Daoy (cell line): ENCODE measurements at regions not wholly inside any gene's neighbourhood (a gene's known extent, or its start where the extent isn't known, plus 50 kb on each side); places are given as distances from the start of the nearest gene placed in this dataset.
"Not testable (repeated sequence)": the region's sequence is repeated elsewhere in the genome, so short reads cannot be mapped to it uniquely, and the experiment has no call there.

Experiments
- DNase-seq: peaks from one replicate; pipeline ENCODE4 v3.0.0-alpha.2; 2015; ENCODE audit warnings: low read depth

DNA sequence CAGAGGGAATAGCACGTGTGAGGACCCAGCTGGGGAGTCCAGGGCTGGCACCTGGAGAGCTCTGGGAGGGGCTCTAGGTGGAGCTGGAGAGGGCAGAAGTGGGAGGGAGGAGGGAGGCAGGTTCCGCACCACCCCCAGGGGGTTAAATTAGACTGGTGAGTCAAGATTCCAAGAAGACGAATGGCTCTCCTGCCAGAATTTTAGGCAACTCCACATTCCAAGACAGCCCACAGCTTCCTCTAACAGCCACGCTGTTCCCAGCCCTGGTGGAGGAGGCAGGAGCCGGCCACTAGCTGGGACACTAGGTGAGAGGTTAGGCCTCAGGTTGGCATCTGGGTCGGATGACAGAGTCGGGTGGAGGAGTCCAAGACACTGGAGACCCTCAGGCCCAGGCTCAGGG lies 60.2 kb downstream of the TFAP2C start:
- peak; percentile 75 for DNase-seq

DNA sequence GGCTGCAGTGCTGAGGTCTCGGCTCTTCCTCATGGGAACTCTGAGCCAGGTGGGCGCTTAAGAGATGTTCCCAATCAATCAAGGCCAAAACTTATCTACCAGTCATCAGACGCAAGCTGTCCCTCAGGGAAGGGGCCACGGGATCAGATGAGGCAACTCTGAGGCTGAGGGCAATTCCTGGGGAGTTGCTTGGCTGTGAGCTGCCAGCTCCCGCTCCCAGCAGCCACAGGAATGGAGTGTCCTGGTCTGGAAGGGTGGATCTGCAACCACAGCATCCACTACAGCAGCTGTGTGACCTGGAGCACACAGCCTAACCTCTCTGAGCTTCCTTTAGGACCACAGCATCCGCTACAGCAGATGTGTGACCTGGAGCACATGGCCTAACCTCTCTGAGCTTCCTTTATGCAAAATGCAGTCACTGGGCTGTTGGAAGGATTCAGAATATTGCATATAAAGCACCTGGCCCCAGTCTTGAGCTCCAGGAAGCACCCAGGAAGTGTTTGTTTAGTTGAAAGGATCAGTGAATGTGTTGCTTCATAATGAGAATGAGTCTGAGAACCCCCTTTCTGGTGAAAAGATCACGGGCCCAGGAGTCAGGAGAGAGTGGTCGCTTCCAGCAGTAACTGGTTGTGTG lies 60.9 kb downstream of the TFAP2C start:
- DNase-seq, result peak; percentile 33

DNA sequence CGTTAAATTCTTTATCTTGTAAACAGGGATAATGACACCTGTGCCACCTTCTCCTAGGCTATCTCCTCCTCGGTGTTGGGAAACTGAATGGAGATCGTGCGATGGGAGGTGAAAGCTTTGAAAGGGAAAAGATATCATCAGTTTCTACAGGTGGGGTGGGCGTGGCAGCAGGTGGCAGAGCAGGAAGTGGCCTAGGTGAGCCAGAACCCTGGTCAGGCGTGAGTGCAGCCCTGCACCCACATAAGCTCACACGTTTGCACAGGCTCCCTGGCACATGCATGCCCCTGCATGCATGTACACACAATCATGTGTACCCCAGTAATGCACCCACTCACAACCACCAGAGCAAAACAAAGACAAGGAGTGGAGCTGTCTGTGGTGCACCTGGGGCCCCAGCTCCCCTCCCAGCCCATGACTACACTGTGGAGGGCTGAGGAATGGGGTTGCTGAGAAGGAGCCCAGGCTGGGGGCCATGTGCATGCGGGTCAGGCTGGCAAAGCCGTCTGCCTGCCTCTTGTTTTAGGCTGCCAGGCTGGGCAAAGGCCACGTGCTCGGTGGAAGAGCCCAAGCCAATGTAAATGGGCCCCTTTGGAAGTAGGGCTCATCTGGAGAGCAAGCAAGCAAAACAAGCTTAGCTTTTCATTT lies 61.5 kb downstream of the TFAP2C start:
- no peak for DNase-seq

DNA sequence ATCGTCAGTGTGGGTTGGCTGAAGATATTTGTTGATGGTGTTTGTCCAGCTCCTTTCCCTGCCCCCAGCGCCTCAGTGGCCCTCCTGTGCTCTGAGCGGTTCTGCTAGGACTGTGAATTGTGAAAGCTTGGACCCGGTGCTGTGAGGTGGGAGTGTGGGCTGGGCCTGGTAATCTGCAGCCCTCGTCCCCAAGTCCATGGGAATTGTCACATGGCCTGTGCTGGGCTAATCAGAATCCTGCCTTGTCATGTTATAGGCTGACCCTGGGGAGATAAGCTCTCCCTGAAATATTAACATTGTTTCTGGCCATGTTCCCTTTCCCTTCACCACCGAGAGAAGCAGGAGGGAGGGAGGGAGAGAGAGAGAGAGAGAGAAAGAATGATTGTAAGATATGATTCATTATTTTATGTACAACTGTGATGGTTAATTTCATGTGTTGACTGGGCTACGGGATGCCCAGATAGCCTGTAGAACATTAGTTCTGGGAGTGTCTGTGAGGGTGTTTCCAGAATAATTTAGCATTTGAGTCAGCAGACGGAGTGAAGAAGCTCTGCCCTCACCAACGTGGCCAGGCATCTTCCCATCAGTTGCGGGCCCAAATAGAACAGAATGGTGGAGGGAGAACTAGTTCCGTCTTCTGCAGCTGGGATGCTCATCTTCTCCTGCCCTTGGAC lies 62.4 kb downstream of the TFAP2C start:
- no peak for DNase-seq

DNA sequence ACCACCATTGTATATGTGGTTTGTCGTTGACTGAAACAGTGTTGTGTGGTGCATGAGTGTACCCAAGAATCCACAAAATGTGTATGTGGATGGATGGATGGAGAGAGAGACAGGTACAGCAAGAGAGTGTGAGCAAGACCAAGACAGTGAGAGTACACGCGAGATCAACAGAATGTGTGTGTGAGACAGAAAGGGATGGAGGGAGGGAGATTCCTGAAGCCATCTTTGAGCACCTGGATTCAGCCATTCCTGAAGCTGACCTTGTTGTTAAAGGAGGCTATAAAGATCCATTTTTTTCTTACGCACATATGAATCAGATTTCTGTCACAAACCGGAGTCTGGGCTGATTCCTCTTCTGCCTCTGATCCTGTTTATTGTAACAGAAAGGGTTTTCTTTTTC lies 64.1 kb downstream of the TFAP2C start:
- no peak for DNase-seq

DNA sequence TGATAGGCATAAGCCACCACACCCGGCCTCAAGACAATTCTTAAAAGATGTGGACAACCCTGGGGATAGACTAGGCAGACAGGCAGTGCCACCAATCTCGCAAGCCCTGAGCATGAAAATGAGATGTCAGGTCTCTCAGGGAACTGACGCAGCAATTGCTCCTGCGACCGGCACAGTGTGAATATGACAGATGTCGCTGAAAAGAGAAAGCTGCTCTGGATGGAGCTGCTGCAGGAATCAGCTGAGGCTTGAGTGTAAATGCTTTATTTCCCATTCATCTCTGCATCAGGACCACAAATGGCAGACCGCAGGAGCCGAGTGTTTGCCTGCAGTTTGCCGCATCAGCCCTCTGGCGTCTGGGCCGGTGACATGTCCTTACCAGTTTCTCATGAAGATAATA lies 68.4 kb downstream of the TFAP2C start:
- DNase-seq, result no peak

DNA sequence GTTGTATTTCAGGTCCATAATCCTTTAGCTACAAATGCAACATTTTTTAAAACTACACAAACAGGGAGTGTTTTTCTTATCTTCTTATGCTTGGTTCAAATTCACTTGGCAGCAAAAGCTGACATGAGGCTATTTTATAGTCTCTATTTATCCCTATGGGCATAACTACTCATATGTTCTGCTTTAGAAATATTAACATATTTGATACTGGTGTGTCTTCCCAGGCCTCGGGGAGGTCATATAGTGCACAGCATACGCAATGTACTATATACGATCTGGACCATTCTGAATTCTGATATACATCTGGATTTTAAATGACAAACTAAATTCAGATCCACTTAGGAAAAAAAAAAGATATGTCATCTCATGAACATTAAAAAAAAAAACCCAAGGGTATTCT lies 69.2 kb downstream of the TFAP2C start:
- no peak for DNase-seq

DNA sequence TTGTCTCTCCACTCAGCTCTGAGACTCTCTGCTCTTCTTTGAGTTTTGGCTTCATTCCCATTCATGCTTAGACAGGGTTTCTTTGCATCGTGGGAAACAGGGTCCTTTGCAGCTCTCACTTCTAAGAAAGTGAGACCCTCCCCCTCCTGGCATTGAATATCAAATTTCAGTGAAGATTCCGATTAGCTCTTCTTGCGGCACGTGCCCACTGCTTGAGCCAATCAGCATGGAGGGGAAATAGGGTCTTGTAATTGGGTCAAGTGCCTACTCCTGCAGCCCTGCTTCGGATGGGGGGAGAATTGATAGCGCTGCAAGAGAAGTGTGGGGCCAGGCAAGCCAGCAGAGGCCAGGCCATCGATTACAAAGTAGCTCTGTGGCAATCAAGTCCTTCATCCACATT lies 69.6 kb downstream of the TFAP2C start:
- no peak for DNase-seq

DNA sequence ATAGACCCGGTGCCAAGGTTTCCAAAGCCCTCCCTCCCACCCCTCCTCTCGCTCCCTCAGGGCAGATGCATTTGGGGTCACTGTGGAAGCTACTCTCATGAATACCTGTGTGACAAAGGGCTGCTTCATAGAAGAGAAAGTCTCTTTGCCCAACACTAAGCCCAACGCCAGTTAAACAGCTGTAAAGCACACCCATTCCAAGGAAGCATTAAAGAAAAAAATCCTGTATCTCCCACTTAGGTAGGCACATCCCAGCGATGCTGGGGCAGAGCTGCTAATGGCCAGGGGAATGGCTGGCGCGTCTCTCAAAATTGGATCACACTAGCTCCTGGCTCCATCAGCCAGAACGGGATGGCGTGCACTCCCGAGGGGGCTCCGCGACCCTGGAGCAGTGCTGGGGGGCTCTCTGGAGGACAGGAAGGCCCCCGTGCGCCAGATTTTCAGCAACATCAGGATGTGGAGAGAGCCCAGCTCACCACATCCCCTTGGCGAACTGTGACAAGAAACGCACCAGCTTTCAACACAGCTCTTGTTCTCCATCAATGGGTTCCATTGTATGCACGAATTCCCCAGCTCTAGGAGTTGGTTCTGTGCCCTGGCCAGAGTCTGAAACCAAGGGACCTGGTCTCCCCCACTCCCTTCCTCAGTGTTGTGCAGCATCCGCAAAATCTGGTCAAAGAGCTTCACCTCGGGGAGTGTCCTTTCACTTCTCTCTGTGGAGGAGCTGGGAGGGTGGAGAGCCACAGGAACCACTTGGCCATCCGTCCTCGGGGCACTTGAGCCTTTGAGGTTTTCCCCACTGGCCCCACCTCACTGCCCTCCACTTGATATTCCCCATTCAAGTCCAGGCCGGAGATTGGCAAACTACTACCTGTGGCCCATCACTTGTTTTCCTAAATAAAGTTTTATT lies 74.1 kb downstream of the TFAP2C start:
- DNase-seq, result no peak

DNA sequence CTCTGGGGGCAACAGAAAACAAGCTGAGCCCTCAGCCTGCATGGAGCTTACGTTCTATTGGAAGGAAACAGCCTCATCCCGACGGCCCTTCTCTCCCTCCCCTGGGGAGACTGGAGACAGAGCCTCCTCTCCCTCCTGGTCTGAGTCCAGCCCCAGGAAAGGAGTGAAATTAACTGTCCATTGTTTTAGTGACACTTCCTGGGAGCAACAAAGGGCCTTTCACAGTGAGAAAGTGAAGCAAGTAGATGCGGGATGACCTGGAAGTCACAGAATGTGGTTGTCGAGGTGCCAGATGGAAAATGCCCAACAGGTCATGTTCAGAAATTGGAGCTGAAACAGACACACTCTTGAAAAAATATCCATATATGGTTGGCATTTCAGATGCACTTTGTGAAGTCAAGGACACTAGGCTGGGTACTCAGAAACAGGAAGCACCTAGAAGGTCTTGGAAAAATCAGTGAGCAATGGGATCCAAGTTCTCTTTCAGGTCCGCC lies 77.8 kb downstream of the TFAP2C start:
- no peak for DNase-seq

DNA sequence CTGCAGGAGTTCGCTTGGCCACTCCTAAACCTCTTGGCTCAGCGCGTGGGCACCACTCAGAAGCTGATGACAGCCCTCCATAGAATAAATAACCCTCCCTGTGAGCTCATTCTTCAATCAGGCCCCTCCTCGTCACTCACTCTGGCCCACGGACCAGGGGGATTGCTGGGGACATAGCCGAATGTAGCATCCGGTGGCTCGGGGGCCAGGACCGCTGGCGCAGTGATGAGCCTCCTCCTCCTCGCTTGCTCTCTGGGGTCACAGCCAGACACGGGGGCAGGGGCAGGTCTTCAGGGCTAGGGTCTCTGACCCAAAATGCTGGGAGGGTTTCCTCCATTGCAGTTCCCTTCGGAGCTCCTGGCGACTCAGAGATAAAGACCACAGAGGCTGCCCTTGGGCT lies 79.9 kb downstream of the TFAP2C start:
- DNase-seq, result no peak

DNA sequence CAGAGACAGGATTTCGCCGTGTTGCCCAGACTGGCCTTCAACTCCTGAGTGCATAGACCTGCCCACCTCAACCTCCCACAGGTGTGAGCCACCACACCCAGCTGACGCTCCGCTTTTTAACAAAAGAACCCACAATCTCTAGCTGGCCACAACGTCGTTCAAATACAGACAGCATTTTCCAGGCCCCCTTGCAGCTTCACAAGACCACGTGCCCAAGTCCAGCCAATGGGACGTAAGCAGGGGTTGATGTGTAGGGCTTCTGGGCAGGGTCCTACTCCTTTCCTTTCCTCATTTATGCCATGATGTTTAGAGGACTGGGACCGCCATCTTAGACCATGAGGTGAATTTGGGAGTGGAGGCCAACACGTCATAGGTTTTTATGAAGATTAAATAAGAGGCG lies 81.0 kb downstream of the TFAP2C start:
- DNase-seq, result no peak

DNA sequence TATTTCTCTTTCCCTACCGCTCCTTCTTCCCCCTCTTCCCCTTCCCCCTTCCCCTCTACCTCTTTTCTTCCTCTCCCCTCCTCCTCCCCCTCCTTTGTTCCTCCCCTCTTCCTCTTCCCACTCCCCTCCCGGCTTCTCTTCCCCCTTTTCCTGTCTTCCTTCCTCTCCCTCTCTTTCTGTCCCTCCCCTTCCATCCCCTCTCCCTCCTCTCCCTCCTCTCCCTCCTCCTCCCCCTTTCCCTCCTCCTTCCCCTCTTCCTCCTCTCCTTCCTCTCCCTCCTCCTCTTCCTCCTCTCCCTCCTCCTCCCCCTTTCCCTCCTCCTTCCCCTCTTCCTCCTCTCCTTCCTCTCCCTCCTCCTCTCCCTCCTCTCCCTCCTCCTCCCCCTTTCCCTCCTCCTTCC lies 81.5 kb downstream of the TFAP2C start:
- DNase-seq, result not testable (repeated sequence)

DNA sequence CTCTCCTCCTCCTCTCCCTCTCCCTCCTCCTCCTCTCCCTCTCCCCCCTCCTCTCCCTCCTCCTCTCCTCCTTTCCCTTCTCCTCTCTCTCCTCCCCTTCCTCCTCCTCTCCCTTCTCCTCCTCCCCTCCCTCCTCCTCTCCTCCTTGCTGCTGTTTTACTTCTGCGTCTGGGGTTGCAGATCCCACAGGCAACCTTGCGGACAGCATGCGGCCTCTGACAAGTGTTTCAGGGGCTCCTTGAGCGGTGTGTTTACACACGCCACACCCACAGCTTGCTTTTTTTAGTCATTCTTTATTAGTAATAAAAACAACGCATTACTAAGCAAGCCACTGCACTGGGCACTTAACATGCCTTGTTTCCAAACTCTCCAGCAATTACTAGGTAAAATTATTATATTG lies 81.9 kb downstream of the TFAP2C start:
- DNase-seq, result peak; percentile 30

DNA sequence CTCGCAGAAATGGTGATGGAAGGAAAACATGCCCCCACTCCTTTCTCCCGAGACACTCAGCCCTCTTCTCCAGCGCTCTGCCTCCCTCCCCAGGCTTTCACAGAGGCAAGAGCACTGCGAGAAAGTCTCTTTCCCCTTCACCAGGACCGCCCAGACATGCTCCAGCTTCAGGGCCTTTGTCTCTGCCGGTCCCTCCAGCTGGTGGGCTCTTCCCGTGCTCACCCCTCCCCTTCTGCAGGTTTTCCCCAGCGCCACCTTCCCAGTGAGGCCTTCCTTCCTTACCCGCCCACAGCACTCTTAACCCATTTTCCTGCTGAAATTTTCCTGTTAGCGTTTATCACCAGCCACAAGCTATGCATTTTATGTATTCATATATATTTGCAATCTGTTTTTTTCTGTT lies 86.2 kb downstream of the TFAP2C start:
- no peak for DNase-seq

DNA sequence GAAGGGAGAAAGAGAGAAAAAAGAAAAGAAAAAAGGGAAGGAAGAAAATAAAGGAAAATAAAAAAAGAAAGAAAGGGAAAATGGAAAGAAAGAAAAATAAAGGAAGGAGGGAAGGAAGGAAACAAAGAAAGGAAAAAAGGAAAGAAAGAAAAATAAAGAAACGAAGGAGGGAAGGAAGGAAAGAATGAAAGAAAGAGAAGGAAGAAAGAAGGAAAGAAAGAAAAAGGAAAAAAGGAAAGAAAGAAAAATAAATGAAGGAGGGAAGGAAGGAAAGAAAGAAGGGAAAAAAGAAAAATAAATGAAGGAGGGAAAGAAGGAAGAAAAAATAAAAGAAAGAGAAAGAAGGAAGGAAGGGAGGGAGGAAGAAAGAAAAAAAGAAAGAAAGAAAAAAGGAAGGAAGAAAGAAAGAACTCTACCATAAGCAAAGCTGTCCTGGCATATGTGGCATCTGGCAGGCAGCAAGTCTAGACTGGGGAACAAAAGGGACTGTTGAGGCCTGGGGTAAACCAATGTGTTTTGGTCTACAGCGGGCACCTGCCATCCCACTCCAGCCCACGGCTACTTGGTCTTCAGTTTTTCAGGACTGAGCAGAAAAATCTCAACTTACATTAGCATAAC lies 86.9 kb downstream of the TFAP2C start:
- DNase-seq, result no peak

DNA sequence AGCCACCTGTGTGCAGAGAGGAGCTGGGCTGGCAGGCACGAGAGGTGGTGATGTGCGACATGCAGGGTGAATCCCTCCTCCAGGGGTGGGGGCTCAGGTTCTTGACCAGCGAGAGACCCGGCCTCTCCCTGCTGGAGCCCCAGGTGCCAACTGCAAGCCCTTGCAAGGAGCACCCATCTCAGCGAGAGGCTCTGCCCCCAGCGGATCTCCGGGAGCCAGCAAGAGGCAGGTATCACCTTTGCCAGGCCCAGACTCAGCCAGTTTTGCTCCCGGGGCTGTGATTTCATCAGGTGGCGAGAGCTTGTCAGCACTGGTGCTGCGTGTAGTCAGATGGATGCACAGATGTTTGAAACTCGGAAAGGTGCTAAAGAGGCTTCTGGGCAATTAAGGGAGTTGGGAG lies 87.7 kb downstream of the TFAP2C start:
- no peak for DNase-seq

DNA sequence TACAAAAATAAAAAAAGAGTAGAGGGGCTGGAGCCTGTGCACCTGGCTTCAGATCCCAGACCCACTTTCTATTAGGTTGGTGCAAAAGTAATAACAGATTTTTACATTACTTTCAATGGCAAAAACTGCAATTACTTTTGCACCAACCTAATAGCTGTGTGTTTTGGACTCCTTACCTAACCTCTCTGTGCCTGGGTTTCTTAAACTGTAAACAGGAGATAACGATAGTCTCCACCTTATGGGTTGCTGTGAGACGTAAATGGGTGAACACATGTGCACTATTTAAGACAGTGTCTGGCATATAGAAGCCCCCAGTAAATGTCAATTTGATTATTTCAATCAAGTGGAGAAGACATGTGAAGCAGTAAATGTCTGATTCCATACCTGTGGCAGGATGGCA lies 89.7 kb downstream of the TFAP2C start:
- no peak for DNase-seq

DNA sequence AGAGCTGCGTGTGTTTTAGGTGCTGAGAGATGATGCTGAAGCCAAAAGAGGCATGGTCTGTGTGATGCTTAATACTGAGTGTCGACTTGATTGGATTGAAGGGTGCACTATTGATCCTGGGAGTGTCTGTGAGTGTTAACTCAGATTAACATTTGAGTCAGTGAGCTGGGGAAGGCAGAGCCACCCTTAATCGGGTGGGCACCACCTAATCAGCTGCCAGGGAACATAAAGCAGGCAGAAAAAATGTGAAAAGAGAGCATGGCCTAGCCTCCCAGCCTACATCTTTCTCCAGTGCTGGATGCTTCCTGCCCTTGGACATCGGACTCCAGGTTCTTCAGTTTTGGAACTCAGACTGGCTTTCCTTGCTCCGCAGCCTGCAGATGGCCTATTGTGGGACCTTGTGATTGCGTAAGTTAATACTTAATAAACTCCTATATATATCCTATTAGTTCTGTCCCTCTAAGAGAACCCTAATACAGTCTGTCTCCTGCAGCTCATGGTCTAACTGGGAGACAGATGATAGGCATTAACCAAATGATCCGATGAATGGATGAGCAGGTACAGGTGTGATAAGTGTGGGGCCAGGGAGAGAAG lies 91.6 kb downstream of the TFAP2C start:
- no peak for DNase-seq

DNA sequence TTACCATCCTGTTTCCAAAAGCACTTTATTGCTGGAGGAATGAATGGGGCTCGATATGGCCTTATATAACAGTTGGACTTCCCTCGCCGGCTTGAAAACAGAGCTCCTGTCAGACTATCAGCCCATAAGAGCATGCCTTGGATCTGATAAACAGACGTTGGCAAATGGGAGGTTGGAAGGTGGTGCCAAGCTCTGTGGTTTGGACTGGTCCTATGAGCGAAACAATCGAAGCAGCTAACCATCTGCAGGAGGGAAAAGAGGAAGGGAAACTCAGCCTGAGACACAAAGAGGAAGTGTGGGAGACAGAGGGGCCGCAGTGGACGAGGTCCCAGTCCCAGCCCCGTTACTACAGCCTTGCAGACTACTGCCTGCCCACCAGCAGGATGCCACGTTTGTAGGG lies 92.9 kb downstream of the TFAP2C start:
- DNase-seq, result no peak

DNA sequence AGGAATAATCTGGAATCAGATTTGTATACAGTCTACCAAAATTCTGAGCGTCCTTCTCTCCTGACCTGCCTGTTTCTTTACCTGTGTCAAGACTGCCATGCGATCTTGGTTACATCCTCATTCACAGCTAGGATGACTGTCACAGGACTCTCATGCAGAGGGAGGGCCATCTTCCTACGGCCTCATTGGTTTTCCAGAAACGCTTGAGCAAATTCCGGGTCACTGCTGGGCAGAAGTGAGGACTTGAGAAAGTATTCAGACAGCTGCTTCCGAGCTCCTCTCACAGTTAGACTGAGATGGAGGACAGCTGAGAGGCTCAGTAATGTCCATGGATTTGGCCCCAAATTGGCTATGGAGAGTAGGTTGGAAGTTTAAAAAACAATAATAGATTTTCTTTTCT lies 94.2 kb downstream of the TFAP2C start:
- no peak for DNase-seq
